NCI-H1417 (cell line): ENCODE measurements at regions not wholly inside any gene's neighbourhood (a gene's known extent, or its start where the extent isn't known, plus 50 kb on each side); places are given as distances from the start of the nearest gene placed in this dataset.

Experiments used
- DNase-seq, 3 experiments: peaks; one replicate each; lab custom pipeline; 2025; lab: John Stamatoyannopoulos, UW

DNA sequence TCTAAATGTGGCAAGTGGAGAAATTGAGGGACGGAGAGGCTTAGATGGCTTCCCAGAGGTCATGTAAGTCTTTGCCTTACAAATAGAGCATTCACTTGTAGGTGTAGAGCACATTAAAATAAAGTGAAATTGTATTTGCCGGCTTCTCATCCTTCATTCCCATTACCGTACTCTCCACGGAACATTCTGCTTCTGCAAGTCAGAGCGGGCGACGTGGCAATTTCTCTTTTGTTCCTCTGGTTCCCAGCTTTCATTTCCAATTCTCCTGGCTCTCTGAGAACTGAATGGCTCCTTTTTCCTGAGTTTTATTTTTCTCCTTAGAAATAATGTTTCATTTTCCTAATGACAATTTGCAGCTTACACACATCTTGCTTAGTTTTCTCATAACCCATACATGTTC, 51.3 kb upstream of the PFKP start:
- no peak for DNase-seq

DNA sequence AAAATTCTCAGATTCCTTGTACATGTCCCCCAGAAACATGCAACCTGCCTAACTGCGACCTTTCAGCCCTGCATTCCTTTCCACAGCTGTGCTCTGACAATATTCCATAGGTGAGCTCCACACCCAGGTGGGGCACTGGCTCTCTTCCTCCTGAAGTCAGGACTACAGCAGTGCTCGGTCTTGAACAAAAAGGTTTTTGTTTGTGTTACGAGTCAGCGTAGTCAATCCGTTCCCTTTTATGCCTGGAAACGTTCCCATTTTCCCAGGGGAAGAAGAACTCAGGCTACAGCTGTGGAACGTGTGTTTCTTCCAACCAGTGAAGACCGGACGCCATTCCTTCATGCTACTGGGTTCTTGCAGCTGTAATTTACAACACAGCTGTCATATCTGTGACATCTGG, 52.4 kb upstream of the PFKP start:
- no peak for DNase-seq

DNA sequence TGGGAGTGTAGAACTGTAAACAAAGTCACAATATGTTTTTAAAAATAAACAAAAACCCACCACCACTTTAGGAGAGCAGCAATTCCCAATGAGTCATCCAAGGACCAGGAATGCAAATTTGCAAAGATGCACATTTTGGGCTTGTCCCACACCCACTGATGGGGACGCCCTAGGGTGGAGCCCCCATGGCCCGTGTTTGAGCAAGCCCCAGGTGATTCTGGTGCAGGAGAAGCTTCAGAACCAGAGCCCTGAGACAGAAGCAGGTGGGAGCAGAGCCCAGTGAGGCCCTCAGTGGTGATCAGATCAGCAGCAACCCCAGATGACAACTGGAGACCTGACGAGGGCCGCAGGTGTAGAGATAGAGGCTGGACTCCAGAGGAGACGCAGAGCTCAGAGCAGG, 55.1 kb upstream of the PFKP start:
- DNase-seq, result no peak

DNA sequence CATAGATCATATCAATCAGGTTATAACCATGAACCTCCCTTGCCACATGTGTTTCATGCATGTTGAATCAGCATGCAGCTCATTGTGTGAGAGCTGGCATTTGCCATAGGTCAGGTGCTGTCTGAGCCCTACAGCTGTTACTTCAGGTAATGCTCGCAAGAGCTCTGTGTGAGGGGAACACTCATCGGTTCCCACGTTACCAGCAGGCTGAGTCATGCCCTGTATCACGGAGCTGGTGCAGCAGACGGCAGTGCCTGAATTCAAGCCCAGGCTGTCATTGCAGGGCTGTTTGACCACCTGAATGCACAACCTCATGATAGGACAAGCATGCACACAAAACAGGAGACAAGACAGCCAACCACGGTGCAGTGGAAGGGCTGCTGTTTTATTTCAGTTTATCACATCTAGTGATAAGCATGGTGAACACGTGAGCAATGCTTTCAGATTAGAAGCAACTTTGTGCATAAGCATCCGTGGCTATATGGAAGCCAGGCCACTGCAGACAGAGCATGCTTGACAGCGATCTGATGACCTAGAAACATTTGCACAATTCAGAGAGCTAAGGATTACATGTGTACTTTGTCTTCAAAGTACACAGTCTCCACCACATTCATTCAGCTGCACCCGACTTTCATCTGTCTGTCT, 56.4 kb upstream of the PFKP start:
- DNase-seq, result peak in 2 of 3 experiments; percentile 0 to 8

DNA sequence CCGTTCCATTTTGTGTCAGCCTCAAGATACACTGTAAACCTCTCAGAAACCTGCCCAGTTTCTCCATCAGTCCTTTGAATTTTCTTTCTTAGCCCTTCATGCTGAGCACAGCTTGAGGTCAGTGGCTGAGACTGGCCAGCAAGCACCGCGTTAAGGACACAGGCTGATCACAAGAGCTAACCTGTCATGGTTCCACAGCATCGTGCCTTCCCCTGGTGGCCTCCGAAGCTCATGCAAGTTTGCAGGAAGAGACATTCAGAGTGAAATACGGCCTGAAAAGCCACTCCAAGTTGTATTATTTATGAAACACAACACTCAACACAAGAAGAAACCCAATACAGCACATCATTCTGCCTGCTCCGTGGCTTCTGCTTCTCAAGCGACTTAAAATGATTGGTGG, 57.0 kb upstream of the PFKP start:
- peak in 1 of 3 experiments; percentile 6 for DNase-seq

DNA sequence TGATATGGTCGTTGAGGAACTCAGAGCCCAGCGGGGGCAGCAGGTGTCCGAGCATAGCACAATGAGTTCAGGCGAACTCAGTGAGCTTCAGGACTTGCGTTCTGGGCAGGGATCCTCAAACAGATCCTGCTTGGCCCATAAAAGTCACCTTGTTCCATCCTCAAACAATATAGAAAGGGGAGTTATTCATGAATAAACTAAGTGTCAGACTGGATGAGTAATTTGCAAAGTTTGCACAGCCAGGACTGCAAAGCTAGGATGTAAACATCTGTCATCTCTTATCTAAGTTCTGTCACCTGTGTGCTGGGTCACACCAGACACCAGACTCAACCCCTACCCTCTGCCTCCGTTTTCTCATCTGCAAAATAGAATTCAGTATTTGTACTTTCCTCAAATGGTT, 58.0 kb upstream of the PFKP start:
- DNase-seq, result no peak

DNA sequence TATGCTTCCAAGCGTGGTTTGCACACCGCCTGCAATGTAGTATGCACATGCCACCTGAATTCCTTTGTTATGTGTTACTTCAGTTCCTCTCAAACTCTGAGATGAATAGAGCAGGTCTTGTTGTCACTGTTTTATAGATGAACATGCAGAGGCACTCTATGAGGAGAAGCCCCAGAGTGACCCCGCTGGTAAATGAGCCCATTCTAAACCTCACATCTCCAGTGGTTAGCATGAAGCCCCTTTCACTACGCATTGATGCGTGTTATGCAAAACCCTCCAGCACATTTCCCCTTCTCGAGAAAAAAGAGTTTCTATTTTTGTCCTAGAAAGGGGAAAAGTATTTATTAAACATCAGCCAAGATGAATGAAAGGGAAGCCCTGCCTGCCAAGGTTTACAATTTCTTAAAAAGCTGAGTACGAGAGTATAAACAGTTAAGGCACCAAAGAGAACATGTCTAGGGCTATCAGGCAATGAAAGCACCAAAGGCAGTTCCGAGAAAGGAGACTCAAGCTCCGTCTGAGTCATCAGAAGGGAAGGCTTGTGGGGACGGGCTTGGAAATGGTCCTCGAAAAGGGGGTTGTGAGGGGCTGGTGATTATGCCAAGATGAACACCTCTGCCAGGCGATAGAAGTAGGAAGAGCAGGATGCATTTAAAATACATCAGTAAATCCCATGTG, 58.7 kb upstream of the PFKP start:
- DNase-seq, result no peak

DNA sequence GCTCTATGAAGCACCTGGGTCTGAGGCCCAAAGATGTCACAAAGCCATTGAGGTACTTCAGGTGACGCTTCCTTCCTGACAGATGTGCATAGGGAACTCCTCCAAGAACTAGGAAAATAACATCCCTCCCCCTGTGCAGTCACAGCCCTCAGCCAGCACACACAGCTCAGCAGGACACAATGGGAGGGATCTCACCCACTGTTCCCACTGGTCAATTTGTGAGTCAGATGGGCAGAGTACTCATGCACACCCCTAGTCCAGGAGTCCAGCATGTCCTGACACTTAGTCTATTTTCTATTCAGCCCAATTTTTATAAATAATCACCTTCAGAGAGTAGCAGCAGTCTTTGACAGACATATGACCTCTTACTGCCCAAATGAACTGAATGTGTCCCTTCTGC, 60.7 kb upstream of the PFKP start:
- peak in 1 of 3 experiments; percentile 1 for DNase-seq

DNA sequence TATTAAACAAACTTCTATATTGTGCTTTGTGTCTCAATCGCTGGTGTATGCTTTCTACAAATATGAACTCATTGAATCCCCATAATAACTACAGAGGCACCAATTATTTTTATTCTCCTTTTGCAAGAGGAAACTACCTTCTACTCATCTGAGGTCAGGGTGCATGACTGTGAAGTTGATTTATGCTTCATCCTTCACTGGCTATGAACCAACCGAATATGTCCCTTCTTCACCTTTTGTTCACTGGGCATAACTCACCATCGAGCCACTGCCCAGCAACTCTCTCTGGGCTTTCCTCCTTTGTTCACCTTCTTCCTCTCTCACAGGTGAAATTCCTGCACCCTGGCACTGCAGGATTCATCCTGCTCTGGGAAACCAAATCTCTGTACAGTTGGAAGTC, 61.3 kb upstream of the PFKP start:
- DNase-seq, result no peak

DNA sequence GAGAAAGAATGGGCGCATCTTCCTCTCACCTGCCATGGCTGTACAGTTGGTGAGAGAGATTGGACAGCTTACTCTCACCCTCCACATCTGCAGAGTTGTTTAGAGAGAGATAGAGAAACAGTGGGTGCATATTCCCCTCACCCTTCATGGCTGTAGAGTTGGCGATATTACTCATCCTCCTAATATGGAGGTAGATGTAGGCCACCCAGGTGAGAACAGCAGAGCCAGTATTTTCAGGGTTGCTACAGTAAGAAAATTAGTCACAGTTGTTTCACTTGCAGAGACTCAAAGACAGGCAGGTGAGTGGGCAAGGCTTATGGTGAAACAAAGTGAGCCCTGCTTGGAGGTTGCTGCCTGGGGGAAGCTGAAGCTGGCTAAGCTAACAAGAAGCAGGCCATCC, 65.0 kb upstream of the PFKP start:
- no peak for DNase-seq

DNA sequence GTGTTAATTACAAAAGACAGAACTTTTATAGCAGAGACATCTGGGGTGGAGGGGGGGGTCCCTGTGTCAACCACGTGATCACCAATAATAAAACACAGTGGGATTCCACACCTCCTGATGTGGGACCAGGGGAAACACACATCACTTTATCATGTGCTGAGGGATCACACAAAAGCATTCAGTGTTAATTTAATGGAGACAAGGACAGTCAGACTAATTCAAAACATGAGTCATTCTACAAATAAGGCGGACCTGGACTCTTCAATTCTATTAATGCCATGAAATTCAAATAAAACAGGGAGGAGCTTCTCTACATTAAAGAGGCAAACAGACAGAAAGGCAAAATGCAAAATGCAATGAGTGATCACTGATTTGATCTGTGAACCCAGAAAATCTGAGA, 67.3 kb upstream of the PFKP start:
- peak in 1 of 3 experiments; percentile 8 for DNase-seq

DNA sequence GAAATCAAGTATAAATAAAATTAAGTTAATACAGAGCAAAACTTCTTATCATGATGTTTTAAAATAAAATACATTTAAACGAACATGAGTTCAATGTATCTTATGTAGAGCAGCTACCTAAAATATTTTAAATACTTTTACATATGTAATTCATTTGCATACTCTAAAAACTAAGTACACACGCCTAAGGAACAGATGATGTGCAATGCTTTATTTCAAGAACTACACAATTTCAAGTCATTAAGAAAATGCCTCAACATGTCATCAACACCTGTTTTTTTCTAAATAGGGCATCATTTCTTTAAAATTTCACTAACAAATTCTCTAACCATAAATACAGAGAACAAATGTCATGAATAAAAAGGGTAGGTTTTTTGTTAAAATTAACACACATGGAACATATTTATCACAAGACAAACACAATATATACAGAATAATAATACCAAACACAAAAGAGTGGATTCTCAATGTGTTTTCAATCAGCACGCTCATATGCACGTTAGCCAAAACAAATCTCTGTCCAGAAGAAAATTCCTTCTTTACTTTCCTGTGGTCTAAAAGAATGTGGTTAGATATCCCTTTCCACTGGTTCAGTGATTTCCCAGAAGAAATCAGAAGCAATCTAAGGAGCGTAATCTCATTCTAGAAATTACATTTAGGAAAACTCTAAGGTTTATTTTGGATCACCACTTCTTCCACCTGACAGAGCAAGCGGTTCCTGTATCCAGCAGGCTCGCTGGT, 73.0 kb upstream of the PFKP start:
- DNase-seq, result no peak

DNA sequence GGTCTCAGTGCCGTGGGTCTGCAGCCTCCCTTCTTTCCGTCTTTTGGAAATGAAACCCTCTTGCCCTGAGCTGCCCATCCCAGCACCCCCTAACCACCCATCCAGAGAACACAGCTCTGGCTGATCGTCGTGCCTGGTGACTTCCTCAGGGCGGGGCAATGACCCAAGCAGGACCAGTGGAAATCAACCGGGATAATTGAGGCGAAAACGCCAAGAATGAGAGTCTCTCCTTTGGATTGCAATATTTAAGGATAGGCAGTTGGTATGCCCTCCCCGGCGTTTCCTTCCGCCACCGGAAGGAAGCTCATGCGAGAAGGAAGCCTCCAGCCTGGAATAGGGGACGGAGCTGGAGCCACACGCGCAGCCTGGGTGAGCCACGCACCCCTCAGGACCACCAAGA, 73.7 kb upstream of the PFKP start:
- DNase-seq, result no peak

DNA sequence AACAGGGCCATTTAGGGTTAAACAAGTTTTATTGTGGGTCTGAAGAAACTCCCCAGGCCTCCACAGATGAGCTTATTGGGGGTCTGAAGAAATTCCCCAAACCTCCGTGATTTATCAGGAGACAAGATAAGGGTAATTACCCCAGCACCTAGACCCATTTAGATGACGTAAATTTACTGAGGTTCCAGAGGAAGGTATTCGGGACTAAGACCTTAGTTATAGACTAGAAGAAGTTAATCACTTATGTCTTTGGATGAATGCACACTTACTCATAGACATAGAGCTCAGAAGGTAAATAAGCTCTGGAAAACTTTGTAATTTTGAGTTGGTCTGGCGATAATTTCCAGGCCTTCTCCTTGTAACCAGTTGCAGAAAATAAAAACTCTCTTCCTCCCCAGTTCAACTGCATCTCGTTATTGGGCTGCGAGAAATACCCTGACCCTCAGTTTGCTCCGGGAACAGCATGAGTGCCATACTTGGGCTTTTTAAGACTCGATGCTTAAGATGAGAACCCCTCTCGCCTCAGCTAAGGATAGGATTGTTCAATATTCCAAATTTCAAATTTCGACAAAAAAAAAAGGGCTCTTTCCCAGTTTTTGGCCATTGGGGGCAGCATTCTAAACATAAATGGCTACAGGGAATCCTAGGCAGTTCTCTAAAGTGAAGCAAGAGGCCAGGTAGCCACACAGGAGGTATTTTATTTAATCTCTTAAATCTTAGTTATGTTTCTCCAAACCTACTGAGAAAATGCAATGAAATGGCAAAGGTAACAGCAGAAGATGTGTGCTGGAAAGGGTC, 74.7 kb upstream of the PFKP start:
- no peak for DNase-seq

DNA sequence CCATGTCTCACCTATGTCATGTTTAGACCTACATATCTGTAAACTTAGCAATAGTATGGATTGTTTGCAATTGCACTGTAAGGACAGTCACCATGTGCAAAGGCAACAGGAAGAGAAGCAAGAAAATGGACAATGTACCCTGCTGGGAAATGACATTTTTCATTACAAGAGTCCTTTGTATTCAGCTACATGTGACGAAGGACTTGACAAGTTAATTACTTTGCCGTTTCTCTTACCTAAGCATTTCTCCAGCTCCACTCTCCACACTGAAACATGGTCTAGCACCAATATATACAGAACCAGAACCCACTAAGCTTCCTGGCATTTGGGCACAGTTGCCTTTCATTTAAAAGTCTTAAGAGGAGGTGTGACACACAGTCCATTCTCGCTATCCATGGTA, 76.6 kb upstream of the PFKP start:
- peak; percentile 34 to 87 (median 44) for DNase-seq

DNA sequence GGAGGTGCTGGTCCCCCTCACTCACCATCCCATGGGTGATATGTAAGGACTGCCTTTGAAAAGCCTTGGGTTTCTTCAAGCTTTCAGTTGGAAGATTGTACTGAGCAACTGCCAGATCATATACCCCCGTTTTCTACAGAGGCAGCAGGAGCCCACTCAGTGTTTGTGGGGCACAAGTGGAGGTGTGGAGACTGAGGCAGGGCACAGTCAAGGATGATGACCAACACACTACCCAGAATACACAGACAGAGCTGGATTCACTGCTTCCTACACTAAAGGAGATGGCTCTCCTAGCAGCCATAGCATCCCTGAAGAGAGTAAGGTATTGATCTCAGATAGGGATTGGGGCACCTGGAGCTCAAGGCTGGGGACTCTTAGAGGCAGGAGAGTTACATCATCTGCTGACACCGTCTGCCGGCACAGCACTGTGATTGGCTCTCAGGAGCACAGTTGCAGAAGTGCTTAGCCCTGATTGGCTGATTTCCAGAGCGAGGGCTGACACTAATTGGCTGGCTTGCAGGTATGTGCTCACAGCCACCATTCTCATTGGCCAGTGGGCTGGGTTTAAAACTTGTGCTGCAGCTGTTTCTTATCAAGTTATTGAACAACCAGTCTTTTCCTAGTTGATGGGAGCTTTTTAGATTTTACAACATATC, 77.9 kb upstream of the PFKP start:
- DNase-seq, result no peak

DNA sequence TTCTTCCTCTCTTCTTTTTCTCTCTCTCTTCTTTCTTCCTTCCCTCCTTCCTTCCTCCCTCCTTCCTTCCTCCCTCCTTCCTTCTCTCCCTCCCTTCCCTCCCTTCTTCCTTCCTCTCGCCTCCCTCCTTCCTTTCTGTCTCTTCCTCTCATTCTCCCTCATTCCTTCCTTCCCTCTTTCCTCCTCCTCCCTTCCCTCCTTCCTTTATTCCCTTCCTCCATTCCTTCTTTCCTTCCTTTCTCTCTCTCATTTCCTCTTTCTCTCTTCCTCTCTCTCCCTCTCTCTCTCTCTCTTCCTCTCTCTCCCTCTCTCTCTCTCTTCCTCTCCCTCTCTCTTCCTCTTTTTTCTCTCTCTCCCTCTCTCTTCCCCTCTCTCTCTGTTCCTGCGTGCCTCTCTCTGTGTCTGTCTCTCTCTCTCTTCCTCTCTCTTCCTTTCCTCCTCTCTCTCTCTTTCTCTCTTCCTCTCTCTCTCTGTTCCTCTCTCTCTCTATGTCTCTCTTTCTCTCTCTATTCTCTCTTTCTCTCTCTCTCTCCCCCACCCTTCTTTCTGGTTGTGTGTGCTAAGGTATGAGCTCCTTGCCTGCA, 80.1 kb upstream of the PFKP start:
- DNase-seq, result no peak

DNA sequence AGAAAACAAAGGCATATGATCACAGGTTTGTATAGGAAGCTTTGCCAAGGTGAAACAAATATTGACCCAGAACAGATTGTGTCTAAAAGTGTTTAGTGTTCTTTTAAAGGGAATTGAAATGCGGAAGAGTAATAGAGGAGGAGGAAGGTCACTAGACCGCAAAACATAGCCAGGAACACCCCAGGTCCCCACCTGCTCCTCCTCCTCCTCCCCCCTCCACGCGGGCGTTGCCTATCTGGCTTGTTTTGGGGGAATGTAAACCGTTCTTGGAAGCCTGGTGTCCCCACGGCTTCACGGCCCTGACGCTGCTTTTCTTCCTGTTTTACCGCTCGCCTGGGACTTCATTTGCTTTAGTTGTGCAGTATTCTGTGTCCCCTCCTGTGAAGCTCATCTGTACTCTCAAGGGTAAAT, 81.0 kb upstream of the PFKP start:
- peak in 1 of 3 experiments; percentile 2 for DNase-seq

DNA sequence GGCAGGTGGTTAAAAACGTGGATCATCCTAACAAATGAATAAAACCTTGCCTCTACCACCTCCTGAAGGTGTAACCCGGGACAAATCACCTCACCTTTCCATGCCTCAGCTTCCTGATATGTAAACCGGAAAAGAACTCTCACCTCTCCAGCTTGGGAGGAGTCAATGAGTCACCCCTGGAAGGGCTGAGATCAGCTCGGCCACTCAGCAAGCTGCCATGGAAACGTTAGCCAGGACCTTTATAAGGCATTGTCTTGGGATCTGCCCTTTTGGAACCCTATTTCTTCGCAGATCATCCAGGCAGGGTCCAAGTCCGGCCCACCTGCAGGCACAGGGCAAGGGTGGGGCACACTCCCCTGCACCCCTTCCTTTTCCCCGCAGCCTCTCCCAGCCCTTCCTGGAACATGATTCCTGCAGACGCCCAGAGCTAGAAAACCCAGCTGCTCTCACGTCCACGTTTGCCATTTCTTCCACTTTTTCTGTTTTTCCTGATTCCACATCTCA, 81.6 kb upstream of the PFKP start:
- DNase-seq, result peak in 2 of 3 experiments; percentile 1 to 5

DNA sequence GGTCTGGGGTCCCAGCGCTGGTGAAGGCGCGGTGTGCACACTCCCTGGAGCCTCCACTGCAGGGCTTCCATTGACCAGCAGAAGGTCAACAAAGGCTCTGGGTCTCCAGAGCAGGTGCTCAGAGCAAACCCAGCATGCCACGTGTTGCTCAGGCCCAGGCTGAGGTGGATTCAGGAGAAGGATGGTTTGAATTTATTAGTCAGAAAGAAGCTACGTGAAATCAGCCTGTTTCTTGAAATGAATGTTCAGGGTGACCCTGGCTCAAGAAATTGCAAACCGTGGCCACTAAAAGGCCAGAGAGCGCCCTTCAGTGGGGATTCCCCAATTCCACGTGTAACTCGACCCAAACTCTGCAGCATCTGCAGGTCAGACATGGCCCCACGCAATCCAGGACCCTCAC, 82.7 kb upstream of the PFKP start:
- DNase-seq, result no peak

DNA sequence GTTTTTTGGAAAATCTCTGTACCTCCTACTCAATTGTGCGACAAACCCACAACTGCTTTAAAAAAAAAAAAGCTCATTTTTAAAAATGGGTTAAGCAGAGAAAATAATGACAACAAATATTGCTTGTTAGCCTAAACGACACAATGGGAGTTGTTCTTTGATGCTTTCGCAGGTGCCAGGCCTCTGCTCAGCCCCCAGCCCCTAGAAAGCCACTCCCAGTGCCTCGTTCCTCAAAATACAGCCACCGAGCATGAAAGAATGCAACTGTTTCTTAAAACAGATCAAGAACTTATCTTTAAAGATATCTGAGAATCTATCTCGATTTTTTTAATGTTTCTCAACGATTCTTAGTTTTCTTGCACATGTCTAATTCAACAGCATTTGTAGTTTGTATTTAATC, 85.2 kb upstream of the PFKP start:
- no peak for DNase-seq
